CD14-positive monocyte (primary cell): ENCODE measurements at regions not wholly inside any gene's neighbourhood (a gene's known extent, or its start where the extent isn't known, plus 50 kb on each side); places are given as distances from the start of the nearest gene placed in this dataset.

ENCODE experiments used
- DNase-seq, 3 donors: peaks; one replicate each; pipeline ENCODE4 v3.0.0-alpha.2; 2011 to 2022
- H2AFZ ChIP-seq: 2 replicates; pipeline ENCODE4 v1.6.0; 2012; ENCODE audit warnings: mild to moderate bottlenecking, low read depth, low read length, inconsistent platforms; ENCODE audit not compliant: insufficient read depth, poor library complexity, severe bottlenecking
- H3K27ac ChIP-seq, 2 donors: 1 replicate in 1 of 2; 2 replicates in 1 of 2; pipeline ENCODE4 v1.5.1; 2012 to 2013; ENCODE audit warnings: low read length in 2 of 2, control low read depth in 1 of 2, inconsistent platforms in 1 of 2, low read depth in 1 of 2, mild to moderate bottlenecking in 1 of 2
- H3K27me3 ChIP-seq, 2 donors: one replicate each; pipeline versions ENCODE4 v1.6.0 to v1.6.1; 2011 to 2013; ENCODE audit warnings: low read length in 2 of 2; ENCODE audit not compliant: control insufficient read depth in 2 of 2, insufficient read depth in 2 of 2
- H3K36me3 ChIP-seq, 2 donors: replicated peaks in 1 of 2; 1 replicate in 1 of 2; 2 replicates in 1 of 2; pipeline versions ENCODE4 v1.5.1 to v1.6.1; 2012 to 2013; ENCODE audit warnings: low read length in 2 of 2, control low read depth in 1 of 2, inconsistent platforms in 1 of 2, mild to moderate bottlenecking in 1 of 2; ENCODE audit not compliant: insufficient read depth in 2 of 2, control insufficient read depth in 1 of 2
- H3K4me1 ChIP-seq, 2 donors: 1 replicate in 1 of 2; 2 replicates in 1 of 2; pipeline versions ENCODE4 v1.5.1 to v1.6.1; 2012 to 2013; ENCODE audit warnings: low read length in 2 of 2, control low read depth in 1 of 2, inconsistent platforms in 1 of 2, mild to moderate bottlenecking in 1 of 2, moderate library complexity in 1 of 2; ENCODE audit not compliant: insufficient read depth in 2 of 2, control insufficient read depth in 1 of 2
- H3K4me2 ChIP-seq: replicated peaks from 2 replicates; pipeline ENCODE3; 2012; ENCODE audit warnings: low read length, moderate library complexity, mild to moderate bottlenecking; ENCODE audit not compliant: poor library complexity, severe bottlenecking; ENCODE audit errors: extremely low read depth
- H3K4me3 ChIP-seq, 3 experiments: fragments of 200-600 bp in 1 of 3; sonication (generic) in 1 of 3; replicated peaks in 1 of 3; 1 replicate in 2 of 3; 2 replicates in 1 of 3; pipeline ENCODE4 v1.5.1; 2011 to 2013; ENCODE audit warnings: low read length in 3 of 3, mild to moderate bottlenecking in 3 of 3, control low read depth in 2 of 3, low read depth in 2 of 3, inconsistent platforms in 1 of 3, moderate library complexity in 1 of 3
- H3K79me2 ChIP-seq: 2 replicates; pipeline ENCODE4 v1.6.0; 2012; ENCODE audit warnings: mild to moderate bottlenecking, control low read depth, inconsistent platforms, low read length, moderate library complexity; ENCODE audit not compliant: insufficient read depth
- H3K9ac ChIP-seq: 2 replicates; pipeline ENCODE4 v1.6.0; 2017; ENCODE audit warnings: low read length, mild to moderate bottlenecking; ENCODE audit not compliant: insufficient read depth, poor library complexity, severe bottlenecking
- H3K9me3 ChIP-seq, 2 donors: replicated peaks in 1 of 2; 1 replicate in 1 of 2; 2 replicates in 1 of 2; pipeline versions ENCODE4 v1.5.1 to v1.6.1; 2012 to 2013; ENCODE audit warnings: low read length in 2 of 2, control low read depth in 1 of 2; ENCODE audit not compliant: control insufficient read depth in 1 of 2, insufficient read depth in 1 of 2
- H4K20me1 ChIP-seq: 2 replicates; pipeline ENCODE4 v1.6.0; 2012; ENCODE audit warnings: mild to moderate bottlenecking, low read length, control low read depth, moderate library complexity; ENCODE audit not compliant: insufficient read depth
- H3K27ac Mint-ChIP-seq, 7 donors: one replicate each; pipeline ENCODE4 v1.8.0; 2020; ENCODE audit warnings: mild to moderate bottlenecking in 7 of 7, mixed read lengths in 7 of 7, moderate library complexity in 6 of 7, inconsistent platforms in 2 of 7
- H3K27me3 Mint-ChIP-seq, 3 donors: one replicate each; pipeline ENCODE4 v1.8.0; 2021 to 2022; ENCODE audit warnings: low read depth in 3 of 3, mild to moderate bottlenecking in 3 of 3, mixed read lengths in 3 of 3, moderate library complexity in 3 of 3, inconsistent platforms in 1 of 3
- H3K36me3 Mint-ChIP-seq, 2 donors: one replicate each; pipeline ENCODE4 v1.8.0; 2020; ENCODE audit warnings: mixed read lengths in 2 of 2, inconsistent platforms in 1 of 2, mild to moderate bottlenecking in 1 of 2
- H3K4me1 Mint-ChIP-seq: one replicate; pipeline ENCODE4 v1.8.0; 2020; ENCODE audit warnings: mild to moderate bottlenecking, mixed read lengths
- H3K4me3 Mint-ChIP-seq, 2 donors: one replicate each; pipeline ENCODE4 v1.8.0; 2020; ENCODE audit warnings: mild to moderate bottlenecking in 2 of 2, mixed read lengths in 2 of 2, moderate library complexity in 1 of 2
- H3K9me3 Mint-ChIP-seq, 7 donors: one replicate each; pipeline ENCODE4 v1.8.0; 2020 to 2022; ENCODE audit warnings: mixed read lengths in 7 of 7, mild to moderate bottlenecking in 6 of 7, moderate library complexity in 6 of 7, inconsistent platforms in 2 of 7
- CTCF ChIP-seq: fragments of 200-600 bp; IDR thresholded peaks from one replicate; pipeline ENCODE4 v1.8.0; 2022; ENCODE audit warnings: antibody characterized with exemption, mild to moderate bottlenecking
- WGBS: methylation state at CpG from one replicate; pipeline ENCODE4 v1.1.5; 2013; ENCODE audit warnings: missing lambda C conversion rate; ENCODE audit not compliant: insufficient coverage; 5-methylcytosine and 5-hydroxymethylcytosine counted together
- intact Hi-C, 2 donors: fragments of 100-400 bp; cut with micrococcal nuclease; formaldehyde crosslinking; loops; one replicate each; pipeline versions ENCODE4 v1.15.0 to v1.15.1; 2023

- no peaks in the 10 kb centered on the region for H4K20me1 ChIP-seq
Observed at GRCh38 chr5:116789522-116789921, 214.9 kb upstream of the SEMA6A start.

GRCh38 chr5:116788851-116789403 lies 214.3 kb upstream of the SEMA6A start:
- H3K27ac Mint-ChIP-seq, result no peak overlapping the region
- peaks cover 0 to 1% (median 0%) of the 10 kb centered on the region in 3 donors for H3K27me3 Mint-ChIP-seq
- no peaks in the 10 kb centered on the region for H3K79me2 ChIP-seq
- peaks cover 5 to 21% (median 17%) of the 10 kb centered on the region in 7 donors for H3K9me3 Mint-ChIP-seq
- intact Hi-C loops, result no loop called here
- WGBS, result no CpG with 5 or more reads among the region's 4 CpGs
- no peak overlapping the region for H3K9ac ChIP-seq
- no peak for TF ChIP-seq CTCF
- H3K27me3 ChIP-seq, result no peaks in the 10 kb centered on the region
- no peak overlapping the region for H3K4me2 ChIP-seq
- no peaks in the 10 kb centered on the region for H4K20me1 ChIP-seq
- no peak for DNase-seq
- no peaks in the 10 kb centered on the region for H3K36me3 ChIP-seq
- H3K4me1 ChIP-seq, result no peaks in the 10 kb centered on the region
- H2AFZ ChIP-seq, result no peak overlapping the region
- H3K36me3 Mint-ChIP-seq, result no peaks in the 10 kb centered on the region
- H3K4me1 Mint-ChIP-seq, result no peaks in the 10 kb centered on the region
- H3K9me3 ChIP-seq, result peaks cover 5 to 9% of the 10 kb centered on the region in 2 donors
- H3K27ac ChIP-seq, result no peak overlapping the region
- no peak overlapping the region for H3K4me3 Mint-ChIP-seq
- H3K4me3 ChIP-seq, result no peak overlapping the region

More at GRCh38 chr5:116789522-116789921, 214.9 kb upstream of the SEMA6A start:
- Mint-ChIP-seq H3K4me1 (no peaks in the 10 kb centered on the region), H3K9me3 (peaks cover 2 to 20% (median 12%) of the 10 kb centered on the region in 7 donors), H3K36me3 (no peaks in the 10 kb centered on the region), H3K27me3 (peaks cover 0 to 1% (median 0%) of the 10 kb centered on the region in 3 donors), H3K4me3 (no peak overlapping the region), H3K27ac (no peak overlapping the region)
- no peaks in the 10 kb centered on the region for H3K36me3 ChIP-seq
- peaks cover 5 to 8% of the 10 kb centered on the region in 2 donors for H3K9me3 ChIP-seq
- no peak for TF ChIP-seq CTCF
- no peaks in the 10 kb centered on the region for H3K79me2 ChIP-seq
- no peak overlapping the region for H3K4me2 ChIP-seq
- no peaks in the 10 kb centered on the region for H3K27me3 ChIP-seq
- intact Hi-C loops, result no loop called here
- no peak for DNase-seq
- H3K27ac ChIP-seq, result no peak overlapping the region
- WGBS, result 83% methylated on average over 1 of the region's 1 CpG
- no peak overlapping the region for H3K4me3 ChIP-seq
- no peak overlapping the region for H2AFZ ChIP-seq
- H3K9ac ChIP-seq, result no peak overlapping the region
- no peaks in the 10 kb centered on the region for H3K4me1 ChIP-seq
